GM12872 (cell line): ENCODE measurements at regions not wholly inside any gene's neighbourhood (a gene's known extent, or its start where the extent isn't known, plus 50 kb on each side); places are given as distances from the start of the nearest gene placed in this dataset.

ENCODE experiments used
- TF ChIP-seq, protein P1 (sequence below): IDR thresholded peaks from 3 replicates; pipeline ENCODE4 v1.5.1; 2011; ENCODE audit warnings: low read depth, mild to moderate bottlenecking, low read length, moderate library complexity; ENCODE audit not compliant: insufficient read depth

DNA sequence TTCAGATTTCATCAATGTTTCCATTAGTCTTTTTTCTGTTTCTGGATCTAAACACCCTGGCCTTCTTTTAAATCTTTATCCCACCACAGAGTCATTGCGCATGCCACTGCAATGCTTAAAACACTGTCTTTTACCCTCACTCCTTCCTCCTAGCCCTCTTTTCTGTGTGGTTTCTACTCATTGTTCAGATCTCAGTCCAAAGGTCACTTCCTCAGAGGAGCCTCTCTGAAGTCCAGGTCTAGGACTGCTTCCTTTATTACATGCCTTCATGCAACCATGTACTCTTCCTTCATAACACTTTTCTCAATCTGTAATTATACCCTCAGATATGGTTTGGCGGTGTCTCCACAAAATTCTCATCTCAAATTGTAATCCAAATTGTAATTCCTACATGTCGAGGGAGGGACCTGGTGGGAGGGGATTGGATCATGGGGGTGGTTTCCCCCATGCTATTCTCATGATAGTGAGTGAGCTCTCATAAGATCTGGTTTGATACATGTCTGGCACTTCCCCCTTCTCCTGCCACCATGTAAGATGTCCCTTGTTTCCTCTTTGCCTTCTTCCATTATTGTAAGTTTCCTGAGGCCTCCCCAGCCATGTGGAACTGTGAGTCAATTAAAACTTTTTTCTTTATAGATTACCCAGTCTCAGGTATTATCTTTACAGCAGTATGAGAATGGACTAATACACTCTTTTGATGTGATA, 808.9 kb downstream of the DIAPH3 start:
- TF ChIP-seq, protein P1, sequence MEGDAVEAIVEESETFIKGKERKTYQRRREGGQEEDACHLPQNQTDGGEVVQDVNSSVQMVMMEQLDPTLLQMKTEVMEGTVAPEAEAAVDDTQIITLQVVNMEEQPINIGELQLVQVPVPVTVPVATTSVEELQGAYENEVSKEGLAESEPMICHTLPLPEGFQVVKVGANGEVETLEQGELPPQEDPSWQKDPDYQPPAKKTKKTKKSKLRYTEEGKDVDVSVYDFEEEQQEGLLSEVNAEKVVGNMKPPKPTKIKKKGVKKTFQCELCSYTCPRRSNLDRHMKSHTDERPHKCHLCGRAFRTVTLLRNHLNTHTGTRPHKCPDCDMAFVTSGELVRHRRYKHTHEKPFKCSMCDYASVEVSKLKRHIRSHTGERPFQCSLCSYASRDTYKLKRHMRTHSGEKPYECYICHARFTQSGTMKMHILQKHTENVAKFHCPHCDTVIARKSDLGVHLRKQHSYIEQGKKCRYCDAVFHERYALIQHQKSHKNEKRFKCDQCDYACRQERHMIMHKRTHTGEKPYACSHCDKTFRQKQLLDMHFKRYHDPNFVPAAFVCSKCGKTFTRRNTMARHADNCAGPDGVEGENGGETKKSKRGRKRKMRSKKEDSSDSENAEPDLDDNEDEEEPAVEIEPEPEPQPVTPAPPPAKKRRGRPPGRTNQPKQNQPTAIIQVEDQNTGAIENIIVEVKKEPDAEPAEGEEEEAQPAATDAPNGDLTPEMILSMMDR = no peak

DNA sequence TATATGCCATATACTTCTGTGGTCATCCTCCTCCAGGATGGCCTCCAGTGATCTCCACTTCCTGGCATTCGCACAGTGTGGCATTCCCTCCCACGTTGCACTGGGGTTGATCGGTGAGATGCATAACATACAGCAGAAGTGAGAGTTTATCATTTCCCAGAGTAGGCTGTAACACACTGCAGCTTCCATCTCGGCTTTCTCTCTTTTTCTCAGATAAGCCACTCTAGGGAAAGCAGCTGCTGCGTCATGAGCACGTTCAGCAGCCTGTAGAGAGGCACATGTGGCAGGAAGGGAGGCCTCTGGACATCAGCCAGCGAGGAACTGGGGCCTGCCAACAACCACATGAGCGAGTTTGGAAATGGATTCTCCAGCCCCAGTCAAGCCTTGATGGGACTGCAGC, 807.1 kb downstream of the DIAPH3 start:
- TF ChIP-seq, protein P1 = no peak

DNA sequence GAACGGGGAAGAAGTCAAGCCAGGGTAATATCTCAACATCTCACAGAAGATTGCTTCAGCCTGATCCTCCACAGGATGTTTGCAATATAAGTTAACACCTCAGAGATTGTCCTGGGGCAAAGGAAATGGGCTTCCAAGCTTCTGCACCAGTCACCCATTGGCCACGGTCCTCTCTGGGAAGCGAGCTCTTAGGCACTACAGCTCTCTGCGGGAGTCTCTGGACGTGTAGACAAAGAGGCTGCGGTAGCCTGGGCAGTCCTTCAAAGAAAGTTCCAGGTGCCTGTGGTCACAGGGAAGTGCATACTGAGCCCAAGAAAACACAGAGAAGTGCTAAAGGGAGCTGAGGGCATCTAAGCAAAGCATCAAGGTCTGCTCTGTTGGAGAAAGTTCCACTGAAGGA, 805.7 kb downstream of the DIAPH3 start:
- TF ChIP-seq, protein P1 = no peak

DNA sequence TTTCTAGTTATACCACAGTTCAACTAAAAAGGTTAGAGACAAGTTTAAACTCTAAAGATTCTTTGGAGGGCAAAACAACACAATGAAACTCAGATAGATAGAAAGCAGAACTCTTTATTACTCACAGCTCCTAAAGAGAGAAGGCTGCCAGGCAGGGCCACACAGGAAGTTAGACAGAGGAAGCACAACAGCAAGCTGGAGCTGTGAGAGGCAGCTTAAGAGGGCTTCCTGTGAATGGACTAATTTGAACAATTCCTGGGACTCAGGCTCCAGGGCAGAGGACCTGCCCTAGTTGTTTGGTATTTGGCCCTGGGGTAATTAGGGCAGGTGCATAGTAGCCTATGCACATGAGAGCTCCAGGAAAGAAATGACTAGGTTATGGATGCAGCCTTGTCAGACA, 803.6 kb downstream of the DIAPH3 start:
- TF ChIP-seq, protein P1 = no peak

- TF ChIP-seq, protein P1 = no peak
These were observed 802.8 kb downstream of the DIAPH3 start for GRCh38 chr13:59360916-59361315.

DNA sequence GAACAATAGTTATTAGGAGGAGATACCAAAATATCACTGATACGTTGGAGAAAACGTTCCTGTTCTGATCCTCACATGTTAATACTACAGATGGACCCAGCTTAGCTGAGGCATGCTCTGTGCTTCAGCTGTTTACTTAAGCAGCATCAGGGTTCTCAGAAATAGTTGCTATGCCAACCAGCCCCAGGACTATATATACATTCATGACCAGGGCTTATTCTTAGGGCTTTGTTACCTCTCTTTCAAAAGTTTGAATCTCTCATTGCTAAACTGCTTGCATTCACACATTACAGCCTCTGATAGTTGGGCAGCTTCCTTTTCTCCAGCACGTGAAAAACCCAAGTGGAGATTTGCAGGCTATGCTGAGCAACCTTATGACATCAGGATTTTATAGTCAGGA, 800.4 kb downstream of the DIAPH3 start:
- TF ChIP-seq, protein P1 = no peak

- TF ChIP-seq, protein P1 = no peak
These were observed 799.8 kb downstream of the DIAPH3 start for GRCh38 chr13:59363947-59364346.

GRCh38 chr13:59364641-59365085, 799.1 kb downstream of the DIAPH3 start:
- TF ChIP-seq, protein P1 = no peak
